Activated T-cell treated with anti-CD3 and anti-CD28 coated beads for 24 hours (primary cell): ENCODE measurements at regions not wholly inside any gene's neighbourhood (a gene's known extent, or its start where the extent isn't known, plus 50 kb on each side); places are given as distances from the start of the nearest gene placed in this dataset.

ENCODE experiments used
- DNase-seq: peaks from one replicate; pipeline ENCODE4 v3.0.0-alpha.2; 2020; ENCODE audit warnings: low read depth

GRCh38 chr16:6672507-6672906, 660.1 kb upstream of the RBFOX1 start:
- DNase-seq: no peak

- DNase-seq: no peak
Observed at GRCh38 chr16:6667393-6667792, 665.3 kb upstream of the RBFOX1 start.

GRCh38 chr16:6665126-6665525, 667.5 kb upstream of the RBFOX1 start:
- no peak for DNase-seq

GRCh38 chr16:6663668-6664067, 669.0 kb upstream of the RBFOX1 start:
- DNase-seq: no peak

GRCh38 chr16:6656760-6657159, 675.9 kb upstream of the RBFOX1 start:
- DNase-seq: no peak

DNA sequence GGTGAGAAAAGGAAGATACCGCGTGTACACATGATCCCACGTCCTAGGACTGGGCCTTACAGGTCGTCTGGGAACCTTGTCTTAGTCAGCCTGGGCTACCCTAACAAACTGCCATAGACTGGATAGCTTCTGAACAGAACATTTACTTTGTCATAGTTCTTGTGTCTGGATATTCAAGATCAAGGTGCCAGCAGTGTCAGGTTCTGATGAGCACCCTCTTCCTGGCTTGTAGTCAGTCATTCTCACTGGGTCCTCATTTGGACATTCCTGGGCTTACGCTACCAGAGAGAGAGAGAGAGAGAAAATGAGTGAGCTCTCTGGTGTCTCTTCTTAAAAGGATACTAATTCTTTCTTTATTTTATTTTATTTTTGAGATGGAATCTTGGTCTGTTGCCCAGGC, 685.8 kb upstream of the RBFOX1 start:
- DNase-seq: no peak

GRCh38 chr16:6645768-6646568, 686.7 kb upstream of the RBFOX1 start:
- no peak for DNase-seq

GRCh38 chr16:6644916-6645315, 687.7 kb upstream of the RBFOX1 start:
- DNase-seq: no peak

- DNase-seq: peak; percentile 15
Observed at GRCh38 chr16:6643080-6643686, 689.5 kb upstream of the RBFOX1 start.

DNA sequence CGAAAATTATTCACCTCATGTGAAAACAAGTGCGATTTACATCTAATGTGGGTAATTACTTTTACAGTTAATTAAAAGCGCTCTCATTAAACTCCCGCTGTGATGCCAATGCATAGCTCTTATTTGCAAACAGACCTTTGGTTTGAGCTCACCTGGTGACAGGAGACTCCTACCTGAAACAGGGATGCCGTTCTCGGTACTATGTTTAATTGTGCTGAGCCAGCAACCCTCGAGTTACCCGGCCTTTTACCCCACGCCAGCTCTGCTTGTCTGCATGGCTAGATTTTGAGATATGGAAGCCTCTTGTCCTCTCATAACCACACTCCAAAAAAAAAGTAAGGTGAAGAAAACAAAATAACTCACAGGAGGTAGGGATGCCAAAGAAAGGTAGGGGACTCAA, 690.4 kb upstream of the RBFOX1 start:
- no peak for DNase-seq

DNA sequence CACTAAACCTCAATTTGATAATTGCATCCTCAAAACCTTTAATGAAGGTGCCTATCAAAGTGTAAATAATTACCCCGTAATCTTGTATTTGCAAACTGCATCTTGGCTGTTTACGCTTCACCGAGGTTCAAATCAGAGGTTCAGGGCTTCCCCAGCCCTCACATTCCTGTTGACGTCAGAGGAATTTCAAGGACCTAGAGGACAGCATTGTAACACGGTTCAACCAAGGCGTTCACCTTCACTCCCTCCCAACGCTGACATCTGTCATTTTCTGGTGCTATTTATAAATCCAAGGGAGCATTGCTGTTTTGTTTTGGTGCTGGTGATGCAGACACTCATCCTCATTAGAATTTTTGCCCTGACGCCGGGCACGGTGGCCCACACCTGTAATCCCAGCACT, 691.6 kb upstream of the RBFOX1 start:
- no peak for DNase-seq

GRCh38 chr16:6636457-6636856, 696.2 kb upstream of the RBFOX1 start:
- no peak for DNase-seq

DNA sequence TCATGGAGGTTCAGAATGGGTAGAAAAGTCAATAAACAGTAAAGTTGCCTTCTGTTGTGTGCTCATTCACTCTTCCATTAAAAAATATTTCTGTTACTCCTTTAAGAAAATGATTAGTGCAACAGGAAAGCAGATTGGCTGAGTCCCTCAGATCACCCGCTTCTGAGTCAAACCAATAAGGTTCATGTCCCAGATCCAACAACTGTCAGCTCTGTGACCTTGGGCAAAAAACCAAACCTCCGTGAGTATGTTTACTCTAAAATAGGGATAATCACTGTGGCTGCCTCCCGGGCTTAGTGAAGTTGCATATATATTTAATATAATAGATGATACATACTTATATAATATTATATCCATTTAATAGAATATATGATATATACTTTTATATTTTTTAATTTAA, 698.5 kb upstream of the RBFOX1 start:
- no peak for DNase-seq

DNA sequence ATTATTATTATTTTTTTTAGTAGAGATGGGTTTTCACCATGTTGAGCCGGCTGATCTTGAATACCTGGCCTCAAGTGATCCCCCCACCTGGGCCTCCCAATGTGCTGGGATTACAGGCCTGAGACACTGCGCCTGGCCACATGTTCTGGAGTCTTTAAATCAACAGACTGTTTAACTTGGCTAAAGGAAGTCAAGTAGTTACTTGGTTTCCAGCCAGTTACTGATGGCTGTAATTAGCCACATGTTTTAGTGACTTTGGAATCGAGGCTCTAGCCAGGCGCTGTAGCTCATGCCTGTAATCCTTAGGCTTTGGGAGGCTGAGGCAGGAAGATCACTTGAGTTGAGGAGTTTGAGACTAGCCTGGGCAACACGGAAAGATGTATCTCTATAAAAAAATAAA, 699.2 kb upstream of the RBFOX1 start:
- no peak for DNase-seq

DNA sequence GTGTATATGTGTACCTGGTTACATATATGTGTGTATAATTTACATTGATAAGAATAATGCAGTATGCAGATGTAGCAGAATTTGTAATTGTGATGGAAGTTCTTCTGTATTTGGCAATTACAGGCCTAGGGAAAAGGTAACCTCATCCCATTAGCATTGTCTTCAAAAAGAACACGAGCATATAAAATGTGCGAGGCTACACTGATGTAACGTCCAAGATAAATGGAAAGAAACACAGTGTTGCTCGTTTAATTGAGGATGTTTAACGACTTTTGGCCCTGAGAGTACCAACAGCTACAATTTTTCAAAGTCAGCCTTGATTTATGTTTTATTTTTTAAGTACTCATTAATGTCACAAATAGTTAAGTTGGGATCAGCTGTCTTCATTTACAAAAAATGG, 703.5 kb upstream of the RBFOX1 start:
- DNase-seq: no peak

GRCh38 chr16:6625606-6626005, 707.0 kb upstream of the RBFOX1 start:
- no peak for DNase-seq

- DNase-seq: no peak
Observed at GRCh38 chr16:6618874-6619273, 713.8 kb upstream of the RBFOX1 start.

DNA sequence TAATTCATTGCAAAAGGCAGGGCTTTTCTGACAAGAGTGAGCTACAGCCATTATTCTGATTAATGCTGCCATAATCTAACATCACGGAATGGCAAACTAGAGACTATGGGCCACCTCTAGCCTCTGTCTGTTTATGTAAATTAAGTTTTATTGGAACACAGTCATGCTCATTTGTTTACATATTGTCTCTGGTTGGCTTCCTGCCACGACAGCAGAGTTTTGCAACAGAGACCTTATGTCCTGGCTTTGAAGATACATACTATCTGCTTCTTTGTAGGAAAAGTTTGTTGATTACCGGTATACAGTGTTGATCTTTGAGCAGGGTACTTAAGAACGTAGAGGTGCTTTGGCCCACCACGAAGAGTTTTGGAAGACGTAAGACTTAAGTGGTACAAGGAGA, 715.9 kb upstream of the RBFOX1 start:
- no peak for DNase-seq

DNA sequence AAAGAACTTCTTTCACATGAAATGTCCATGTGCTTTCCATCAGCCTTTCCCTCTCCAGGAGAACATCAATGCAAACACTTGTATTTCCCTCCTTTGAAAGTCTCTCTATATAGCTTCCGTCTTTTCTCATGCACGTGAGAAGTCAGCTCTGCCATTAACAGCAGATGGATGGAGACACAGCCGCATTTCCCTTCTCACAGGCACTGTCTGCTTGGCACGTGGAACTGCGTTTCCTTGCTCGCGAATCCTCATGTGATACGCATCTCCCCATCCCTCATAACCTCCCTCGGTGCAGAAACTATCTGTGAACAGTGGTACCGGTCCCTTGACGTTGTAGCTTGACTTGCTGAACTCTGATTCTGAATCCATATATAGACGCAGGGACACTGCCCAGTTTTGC, 717.0 kb upstream of the RBFOX1 start:
- no peak for DNase-seq

GRCh38 chr16:6611535-6611934, 721.1 kb upstream of the RBFOX1 start:
- no peak for DNase-seq

- DNase-seq: no peak
Observed at GRCh38 chr16:6605490-6605889, 727.2 kb upstream of the RBFOX1 start.

DNA sequence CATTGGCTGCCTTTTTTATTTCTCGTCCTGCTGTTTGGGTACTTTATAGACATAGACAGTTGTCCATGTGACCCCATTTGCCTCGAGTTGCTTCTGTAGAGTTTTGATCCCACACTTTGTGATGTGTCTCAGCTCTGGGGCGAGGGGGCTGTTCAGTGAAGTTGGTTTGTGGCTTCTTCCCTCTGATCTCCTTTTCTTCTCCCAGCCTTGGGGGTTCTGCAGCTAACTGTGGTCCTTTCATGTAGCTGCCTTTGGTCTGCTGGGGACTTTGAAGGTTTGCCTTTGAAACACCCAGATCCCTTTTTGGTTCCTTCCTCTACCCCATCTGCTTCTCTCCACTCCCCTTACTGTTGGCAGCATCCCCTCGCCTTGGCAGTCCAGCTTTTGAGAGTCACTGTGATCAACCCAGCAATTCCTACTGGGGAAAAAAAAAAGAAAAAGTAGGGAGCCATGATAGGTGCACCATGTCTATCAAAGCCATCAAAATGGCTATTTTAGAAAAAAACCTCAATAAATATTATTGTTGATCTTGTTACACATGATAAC, 728.8 kb upstream of the RBFOX1 start:
- DNase-seq: no peak

- DNase-seq: no peak
Observed at GRCh38 chr16:6602405-6602804, 730.2 kb upstream of the RBFOX1 start.

DNA sequence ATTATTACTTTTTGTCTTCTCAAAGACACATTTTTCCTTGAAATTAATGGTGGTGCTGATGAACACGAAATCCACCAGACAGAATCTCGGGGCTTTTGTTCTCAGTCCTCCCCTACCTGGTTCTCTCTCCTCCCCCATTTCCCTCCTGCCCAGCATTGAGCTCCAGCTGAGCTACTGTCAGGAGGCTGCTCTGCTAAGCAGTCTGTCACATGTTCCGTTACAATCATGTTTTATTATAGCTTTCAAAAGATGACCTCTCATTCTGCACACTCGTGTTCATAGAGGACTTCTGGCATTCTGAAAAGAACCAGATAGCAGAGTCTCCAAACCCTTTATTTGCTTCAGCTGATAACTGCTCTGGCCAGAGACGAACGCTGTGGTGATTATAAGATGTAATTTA, 732.5 kb upstream of the RBFOX1 start:
- DNase-seq: no peak
